ENCODE measurements at regions not wholly inside any gene's neighbourhood (a gene's known extent, or its start where the extent isn't known, plus 50 kb on each side); places are given as distances from the start of the nearest gene placed in this dataset.

DNA sequence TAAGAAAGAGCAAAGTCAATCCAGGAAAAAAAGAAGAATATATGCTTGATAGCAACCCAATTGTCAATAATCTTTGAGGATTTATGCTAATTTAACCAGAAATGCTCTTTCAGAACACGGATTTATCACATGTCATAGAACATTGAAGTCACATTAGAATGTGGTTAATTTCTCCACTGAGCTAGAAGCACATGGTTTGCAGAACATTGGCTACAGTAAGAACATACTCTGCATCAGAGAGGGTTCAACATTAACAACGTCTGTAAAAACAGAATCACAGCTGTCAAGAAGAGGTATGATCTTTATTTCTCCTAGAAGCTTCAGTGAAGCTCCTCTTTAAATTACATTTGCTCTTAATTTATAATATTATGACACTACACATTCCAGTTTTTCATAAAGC, 619.7 kb upstream of the AGTR1 start:
- Histone ChIP-seq H3K36me3 (no peaks in the 10 kb centered on the region), H3K9me3 (no peaks in the 10 kb centered on the region), H3K4me1 (no peaks in the 10 kb centered on the region), H3K4me3 (no peak overlapping the region), H3K27ac (no peak overlapping the region), H3K27me3 (no peaks in the 10 kb centered on the region)
- WGBS (ENCODE audit: insufficient coverage, low coverage, low lambda C conversion rate, missing lambda C conversion rate) = 53% methylated on average over 2 of the region's 2 CpGs
- ATAC-seq = no peak
- TF ChIP-seq, protein P1, sequence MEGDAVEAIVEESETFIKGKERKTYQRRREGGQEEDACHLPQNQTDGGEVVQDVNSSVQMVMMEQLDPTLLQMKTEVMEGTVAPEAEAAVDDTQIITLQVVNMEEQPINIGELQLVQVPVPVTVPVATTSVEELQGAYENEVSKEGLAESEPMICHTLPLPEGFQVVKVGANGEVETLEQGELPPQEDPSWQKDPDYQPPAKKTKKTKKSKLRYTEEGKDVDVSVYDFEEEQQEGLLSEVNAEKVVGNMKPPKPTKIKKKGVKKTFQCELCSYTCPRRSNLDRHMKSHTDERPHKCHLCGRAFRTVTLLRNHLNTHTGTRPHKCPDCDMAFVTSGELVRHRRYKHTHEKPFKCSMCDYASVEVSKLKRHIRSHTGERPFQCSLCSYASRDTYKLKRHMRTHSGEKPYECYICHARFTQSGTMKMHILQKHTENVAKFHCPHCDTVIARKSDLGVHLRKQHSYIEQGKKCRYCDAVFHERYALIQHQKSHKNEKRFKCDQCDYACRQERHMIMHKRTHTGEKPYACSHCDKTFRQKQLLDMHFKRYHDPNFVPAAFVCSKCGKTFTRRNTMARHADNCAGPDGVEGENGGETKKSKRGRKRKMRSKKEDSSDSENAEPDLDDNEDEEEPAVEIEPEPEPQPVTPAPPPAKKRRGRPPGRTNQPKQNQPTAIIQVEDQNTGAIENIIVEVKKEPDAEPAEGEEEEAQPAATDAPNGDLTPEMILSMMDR (IDR thresholded peaks at IDR 0.05) = no peak
- TF ChIP-seq POLR2A (IDR thresholded peaks at IDR 0.05) = no peak
- no peak for DNase-seq
- intact Hi-C loops (cut with DNase I) = no loop called here

DNA sequence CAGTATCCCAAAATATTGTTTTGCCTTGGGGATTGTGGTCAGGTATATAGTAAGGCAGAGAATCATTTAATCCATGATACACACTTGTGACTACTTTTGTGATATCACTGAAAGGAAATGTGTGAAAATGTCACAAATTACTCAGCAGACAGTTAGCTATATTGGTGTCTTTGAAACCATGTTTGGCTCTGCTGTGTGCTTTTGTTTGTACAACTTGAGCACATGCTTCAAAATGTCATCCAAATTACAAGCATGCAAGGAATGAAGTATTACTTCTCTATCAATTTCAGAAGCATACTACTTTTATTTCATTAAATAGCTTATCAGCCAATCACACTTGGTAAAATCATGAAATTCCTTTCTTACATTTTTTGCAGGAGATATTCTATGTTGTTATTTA, 619.0 kb upstream of the AGTR1 start:
- no peak for ATAC-seq
- TF ChIP-seq POLR2A (IDR thresholded peaks at IDR 0.05) = no peak
- TF ChIP-seq, protein P1 (IDR thresholded peaks at IDR 0.05) = no peak
- no peaks in the 10 kb centered on the region for H3K27me3 ChIP-seq
- H3K27ac ChIP-seq = no peak overlapping the region
- no peak overlapping the region for H3K4me3 ChIP-seq
- H3K9me3 ChIP-seq = no peaks in the 10 kb centered on the region
- intact Hi-C loops (cut with DNase I) = no loop called here
- no peaks in the 10 kb centered on the region for H3K4me1 ChIP-seq
- DNase-seq = no peak
- H3K36me3 ChIP-seq = no peaks in the 10 kb centered on the region

DNA sequence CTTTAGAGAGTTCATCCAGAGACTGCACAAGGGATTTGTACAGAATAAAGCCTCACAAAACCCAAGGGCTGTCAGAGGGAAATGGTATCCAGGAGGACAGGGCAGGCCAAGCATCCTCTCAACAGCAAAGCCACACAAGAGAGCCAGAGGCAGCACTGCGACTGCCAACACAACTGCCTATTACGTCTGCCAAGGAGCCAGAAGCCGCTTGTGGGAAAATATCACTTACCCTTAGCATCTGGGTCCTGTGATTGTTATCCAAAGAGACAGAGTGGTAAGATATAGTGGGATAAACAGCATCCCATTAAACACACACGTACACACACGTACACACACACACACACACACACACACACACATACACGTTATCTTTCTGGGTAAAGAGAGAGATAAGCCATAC, 618.3 kb upstream of the AGTR1 start:
- DNase-seq = no peak
- Histone ChIP-seq H3K36me3 (no peaks in the 10 kb centered on the region), H3K27ac (no peak overlapping the region), H3K4me3 (no peak overlapping the region), H3K27me3 (no peaks in the 10 kb centered on the region), H3K4me1 (no peaks in the 10 kb centered on the region), H3K9me3 (no peaks in the 10 kb centered on the region)
- 48% methylated on average over 3 of the region's 6 CpGs for WGBS (ENCODE audit: insufficient coverage, low coverage, low lambda C conversion rate, missing lambda C conversion rate)
- ATAC-seq = peak in 1 of 4 donors; percentile 26
- intact Hi-C loops (cut with DNase I) = no loop called here
- TF ChIP-seq, protein P1 (IDR thresholded peaks at IDR 0.05) = no peak
- no peak for TF ChIP-seq POLR2A (IDR thresholded peaks at IDR 0.05)

DNA sequence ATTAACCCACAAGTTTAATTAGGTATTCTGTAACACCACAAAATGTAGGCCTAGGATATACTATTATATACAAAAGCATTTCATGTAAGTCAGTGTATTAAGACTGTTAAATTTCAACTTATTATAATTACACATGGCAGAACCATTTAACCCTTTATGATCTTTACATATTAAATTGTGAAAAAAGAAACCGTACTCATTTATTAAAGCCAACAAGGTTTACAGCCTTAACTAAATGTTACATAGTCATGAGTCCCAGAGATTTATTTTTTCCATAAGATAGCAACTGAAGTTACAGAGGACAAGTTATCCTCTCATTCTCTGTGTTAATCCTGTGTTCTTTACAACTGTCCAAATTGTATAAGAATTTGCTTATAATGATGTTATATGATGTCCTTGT, 615.8 kb upstream of the AGTR1 start:
- no peaks in the 10 kb centered on the region for H3K27me3 ChIP-seq
- intact Hi-C loops (cut with DNase I) = no loop called here
- WGBS (ENCODE audit: insufficient coverage, low coverage, low lambda C conversion rate, missing lambda C conversion rate) = 93% methylated on average over 1 of the region's 1 CpG
- no peaks in the 10 kb centered on the region for H3K9me3 ChIP-seq
- H3K36me3 ChIP-seq = no peaks in the 10 kb centered on the region
- no peak overlapping the region for H3K4me3 ChIP-seq
- no peak overlapping the region for H3K27ac ChIP-seq
- ATAC-seq (no peak), DNase-seq (no peak)
- TF ChIP-seq, protein P1 (IDR thresholded peaks at IDR 0.05) = no peak
- TF ChIP-seq POLR2A (IDR thresholded peaks at IDR 0.05) = no peak
- H3K4me1 ChIP-seq = no peaks in the 10 kb centered on the region
